SIG-M5 treated with dmso at 0.1 percent for 504 hours (cell line): ENCODE measurements at regions not wholly inside any gene's neighbourhood (a gene's known extent, or its start where the extent isn't known, plus 50 kb on each side); places are given as distances from the start of the nearest gene placed in this dataset.

Experiments
- DNase-seq: peaks from one replicate; lab custom pipeline; 2025; ENCODE audit not compliant: unreplicated experiment; lab: John Stamatoyannopoulos, UW

- DNase-seq, result no peak
Measured at GRCh38 chr3:163722405-163722804, 1355.9 kb downstream of the SI start.

GRCh38 chr3:163721596-163721995 is 1356.7 kb downstream of the SI start:
- no peak for DNase-seq

GRCh38 chr3:163717377-163717776 is 1360.9 kb downstream of the SI start:
- no peak for DNase-seq

- DNase-seq, result no peak
Measured at GRCh38 chr3:163708428-163708827, 1369.9 kb downstream of the SI start.

GRCh38 chr3:163707659-163708058 is 1370.6 kb downstream of the SI start:
- DNase-seq, result no peak

GRCh38 chr3:163698221-163698620 is 1380.1 kb downstream of the SI start:
- peak; percentile 21 for DNase-seq

GRCh38 chr3:163692494-163692893 is 1385.8 kb downstream of the SI start:
- no peak for DNase-seq

GRCh38 chr3:163684651-163685050 is 1393.6 kb downstream of the SI start:
- no peak for DNase-seq

GRCh38 chr3:163672954-163673353 is 1405.3 kb downstream of the SI start:
- no peak for DNase-seq

- no peak for DNase-seq
Measured at GRCh38 chr3:163671201-163671600, 1407.1 kb downstream of the SI start.

GRCh38 chr3:163664466-163664865 is 1413.8 kb downstream of the SI start:
- DNase-seq, result no peak

GRCh38 chr3:163657088-163657487 is 1421.2 kb downstream of the SI start:
- no peak for DNase-seq

GRCh38 chr3:163655021-163655420 is 1423.3 kb downstream of the SI start:
- DNase-seq, result no peak

- no peak for DNase-seq
Measured at GRCh38 chr3:163644172-163644571, 1434.1 kb downstream of the SI start.

- DNase-seq, result no peak
Measured at GRCh38 chr3:163632722-163633121, 1445.6 kb downstream of the SI start.

- DNase-seq, result no peak
Measured at GRCh38 chr3:163626753-163627152, 1451.5 kb downstream of the SI start.

- DNase-seq, result no peak
Measured at GRCh38 chr3:163622384-163622783, 1455.9 kb downstream of the SI start.

GRCh38 chr3:163614886-163615285 is 1463.4 kb downstream of the SI start:
- no peak for DNase-seq

GRCh38 chr3:163605915-163606314 is 1472.4 kb downstream of the SI start:
- no peak for DNase-seq

GRCh38 chr3:163601426-163601825 is 1476.9 kb downstream of the SI start:
- no peak for DNase-seq

GRCh38 chr3:163587342-163587741 is 1491.0 kb downstream of the SI start:
- DNase-seq, result no peak

GRCh38 chr3:163582967-163583366 is 1495.3 kb downstream of the SI start:
- no peak for DNase-seq

- DNase-seq, result no peak
Measured at GRCh38 chr3:163577271-163577670, 1501.0 kb downstream of the SI start.

- no peak for DNase-seq
Measured at GRCh38 chr3:163576314-163576713, 1502.0 kb downstream of the SI start.
